ENCODE measurements at regions not wholly inside any gene's neighbourhood (a gene's known extent, or its start where the extent isn't known, plus 50 kb on each side); places are given as distances from the start of the nearest gene placed in this dataset.

DNA sequence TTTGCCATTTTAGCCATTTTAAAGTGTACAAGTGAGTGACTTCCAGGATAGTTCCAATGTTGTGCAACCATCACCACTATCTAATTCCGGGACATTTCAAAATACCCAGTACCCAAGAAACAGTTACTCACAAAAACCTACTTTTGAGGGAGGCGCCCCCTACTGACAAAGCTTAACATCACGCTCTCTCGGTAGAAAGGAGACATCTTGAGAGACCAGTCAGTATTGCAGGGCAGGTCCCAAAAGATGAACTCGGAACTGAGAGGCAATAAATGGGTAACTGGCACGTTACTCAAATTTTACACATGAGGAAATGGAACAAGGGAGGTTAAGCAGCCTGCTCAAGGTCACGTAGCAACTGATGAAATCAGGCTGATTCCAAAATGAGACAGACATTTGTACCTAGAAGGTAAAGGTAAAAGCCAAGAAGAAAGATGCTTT is 50.0 kb upstream of the POU2AF1 start:
- in situ Hi-C loops (cut with MboI) = loop anchor here (10.0 kb wide), 1 partner anchor 984 kb away; no protein-coding TSS in a partner anchor
- DNase-seq (ENCODE audit: low read depth, low spot score) = no peak
- TF ChIP-seq, protein P1, sequence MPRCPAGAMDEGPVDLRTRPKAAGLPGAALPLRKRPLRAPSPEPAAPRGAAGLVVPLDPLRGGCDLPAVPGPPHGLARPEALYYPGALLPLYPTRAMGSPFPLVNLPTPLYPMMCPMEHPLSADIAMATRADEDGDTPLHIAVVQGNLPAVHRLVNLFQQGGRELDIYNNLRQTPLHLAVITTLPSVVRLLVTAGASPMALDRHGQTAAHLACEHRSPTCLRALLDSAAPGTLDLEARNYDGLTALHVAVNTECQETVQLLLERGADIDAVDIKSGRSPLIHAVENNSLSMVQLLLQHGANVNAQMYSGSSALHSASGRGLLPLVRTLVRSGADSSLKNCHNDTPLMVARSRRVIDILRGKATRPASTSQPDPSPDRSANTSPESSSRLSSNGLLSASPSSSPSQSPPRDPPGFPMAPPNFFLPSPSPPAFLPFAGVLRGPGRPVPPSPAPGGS (IDR thresholded peaks at IDR 0.05; ENCODE audit: borderline replicate concordance, insufficient read depth, low read depth, low read length, poor library complexity, severe bottlenecking) = no peak
- TF ChIP-seq, protein P2, sequence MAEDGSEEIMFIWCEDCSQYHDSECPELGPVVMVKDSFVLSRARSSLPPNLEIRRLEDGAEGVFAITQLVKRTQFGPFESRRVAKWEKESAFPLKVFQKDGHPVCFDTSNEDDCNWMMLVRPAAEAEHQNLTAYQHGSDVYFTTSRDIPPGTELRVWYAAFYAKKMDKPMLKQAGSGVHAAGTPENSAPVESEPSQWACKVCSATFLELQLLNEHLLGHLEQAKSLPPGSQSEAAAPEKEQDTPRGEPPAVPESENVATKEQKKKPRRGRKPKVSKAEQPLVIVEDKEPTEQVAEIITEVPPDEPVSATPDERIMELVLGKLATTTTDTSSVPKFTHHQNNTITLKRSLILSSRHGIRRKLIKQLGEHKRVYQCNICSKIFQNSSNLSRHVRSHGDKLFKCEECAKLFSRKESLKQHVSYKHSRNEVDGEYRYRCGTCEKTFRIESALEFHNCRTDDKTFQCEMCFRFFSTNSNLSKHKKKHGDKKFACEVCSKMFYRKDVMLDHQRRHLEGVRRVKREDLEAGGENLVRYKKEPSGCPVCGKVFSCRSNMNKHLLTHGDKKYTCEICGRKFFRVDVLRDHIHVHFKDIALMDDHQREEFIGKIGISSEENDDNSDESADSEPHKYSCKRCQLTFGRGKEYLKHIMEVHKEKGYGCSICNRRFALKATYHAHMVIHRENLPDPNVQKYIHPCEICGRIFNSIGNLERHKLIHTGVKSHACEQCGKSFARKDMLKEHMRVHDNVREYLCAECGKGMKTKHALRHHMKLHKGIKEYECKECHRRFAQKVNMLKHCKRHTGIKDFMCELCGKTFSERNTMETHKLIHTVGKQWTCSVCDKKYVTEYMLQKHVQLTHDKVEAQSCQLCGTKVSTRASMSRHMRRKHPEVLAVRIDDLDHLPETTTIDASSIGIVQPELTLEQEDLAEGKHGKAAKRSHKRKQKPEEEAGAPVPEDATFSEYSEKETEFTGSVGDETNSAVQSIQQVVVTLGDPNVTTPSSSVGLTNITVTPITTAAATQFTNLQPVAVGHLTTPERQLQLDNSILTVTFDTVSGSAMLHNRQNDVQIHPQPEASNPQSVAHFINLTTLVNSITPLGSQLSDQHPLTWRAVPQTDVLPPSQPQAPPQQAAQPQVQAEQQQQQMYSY (CRISPR knock-in tag; IDR thresholded peaks at IDR 0.05) = no peak
- no peak for TF ChIP-seq NFYB (IDR thresholded peaks at IDR 0.05; ENCODE audit: insufficient read depth, low read depth, low read length)
- TF ChIP-seq ZNF207 (IDR thresholded peaks at IDR 0.05; ENCODE audit: borderline replicate concordance) = no peak
- no peak for TF ChIP-seq STAT1 (conservative IDR thresholded peaks at IDR 0.05)
- TF ChIP-seq IKZF2 (IDR thresholded peaks at IDR 0.05) = no peak
- TF ChIP-seq, protein P3, sequence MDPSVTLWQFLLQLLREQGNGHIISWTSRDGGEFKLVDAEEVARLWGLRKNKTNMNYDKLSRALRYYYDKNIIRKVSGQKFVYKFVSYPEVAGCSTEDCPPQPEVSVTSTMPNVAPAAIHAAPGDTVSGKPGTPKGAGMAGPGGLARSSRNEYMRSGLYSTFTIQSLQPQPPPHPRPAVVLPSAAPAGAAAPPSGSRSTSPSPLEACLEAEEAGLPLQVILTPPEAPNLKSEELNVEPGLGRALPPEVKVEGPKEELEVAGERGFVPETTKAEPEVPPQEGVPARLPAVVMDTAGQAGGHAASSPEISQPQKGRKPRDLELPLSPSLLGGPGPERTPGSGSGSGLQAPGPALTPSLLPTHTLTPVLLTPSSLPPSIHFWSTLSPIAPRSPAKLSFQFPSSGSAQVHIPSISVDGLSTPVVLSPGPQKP (IDR thresholded peaks at IDR 0.05; ENCODE audit: low read depth, low read length) = no peak
- no peak for TF ChIP-seq JUND (IDR thresholded peaks at IDR 0.05; ENCODE audit: low read depth, low read length)
- no peak for TF ChIP-seq MTA3 (IDR thresholded peaks at IDR 0.05; ENCODE audit: borderline replicate concordance, low read length)
- TF ChIP-seq, protein P4, sequence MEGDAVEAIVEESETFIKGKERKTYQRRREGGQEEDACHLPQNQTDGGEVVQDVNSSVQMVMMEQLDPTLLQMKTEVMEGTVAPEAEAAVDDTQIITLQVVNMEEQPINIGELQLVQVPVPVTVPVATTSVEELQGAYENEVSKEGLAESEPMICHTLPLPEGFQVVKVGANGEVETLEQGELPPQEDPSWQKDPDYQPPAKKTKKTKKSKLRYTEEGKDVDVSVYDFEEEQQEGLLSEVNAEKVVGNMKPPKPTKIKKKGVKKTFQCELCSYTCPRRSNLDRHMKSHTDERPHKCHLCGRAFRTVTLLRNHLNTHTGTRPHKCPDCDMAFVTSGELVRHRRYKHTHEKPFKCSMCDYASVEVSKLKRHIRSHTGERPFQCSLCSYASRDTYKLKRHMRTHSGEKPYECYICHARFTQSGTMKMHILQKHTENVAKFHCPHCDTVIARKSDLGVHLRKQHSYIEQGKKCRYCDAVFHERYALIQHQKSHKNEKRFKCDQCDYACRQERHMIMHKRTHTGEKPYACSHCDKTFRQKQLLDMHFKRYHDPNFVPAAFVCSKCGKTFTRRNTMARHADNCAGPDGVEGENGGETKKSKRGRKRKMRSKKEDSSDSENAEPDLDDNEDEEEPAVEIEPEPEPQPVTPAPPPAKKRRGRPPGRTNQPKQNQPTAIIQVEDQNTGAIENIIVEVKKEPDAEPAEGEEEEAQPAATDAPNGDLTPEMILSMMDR (IDR thresholded peaks at IDR 0.05 in 2 of 3, conservative IDR thresholded peaks at IDR 0.05 in 1 of 3; ENCODE audit: control insufficient read depth in 2 of 3, extremely low read depth in 1 of 3, insufficient read depth in 1 of 3, low read depth in 3 of 3, low read length in 3 of 3) = peak; percentile 82 to 96 (median 92)
- no peak for TF ChIP-seq SREBF1 (IDR thresholded peaks at IDR 0.05; ENCODE audit: low read length)
- no peak for TF ChIP-seq PML (IDR thresholded peaks at IDR 0.05; ENCODE audit: low read length)
- TF ChIP-seq TARDBP (IDR thresholded peaks at IDR 0.05; ENCODE audit: borderline replicate concordance) = no peak
- TF ChIP-seq LARP7 (IDR thresholded peaks at IDR 0.05) = no peak
- TF ChIP-seq BHLHE40 (IDR thresholded peaks at IDR 0.05; ENCODE audit: borderline replicate concordance in 1 of 2, low read depth in 2 of 2, low read length in 1 of 2) = peak; percentile 50 to 76; a peak in 2 of 4 replicates
- TF ChIP-seq NR2C2 (IDR thresholded peaks at IDR 0.05; ENCODE audit: borderline replicate concordance, control insufficient read depth, insufficient read length, low read depth) = no peak

More for the DNA sequence above, 50.0 kb upstream of the POU2AF1 start:
- Histone ChIP-seq H3K9me3 (replicated peaks; ENCODE audit: control insufficient read depth, insufficient read depth, low read length) (no peaks in the 10 kb centered on the region), H3K27me3 (replicated peaks in 1 of 2; ENCODE audit: control insufficient read depth in 2 of 2, insufficient read depth in 2 of 2, low read length in 1 of 2) (no peaks in the 10 kb centered on the region), H3K36me3 (ENCODE audit: control insufficient read depth in 2 of 2, insufficient read depth in 2 of 2, low read length in 1 of 2) (no peaks in the 10 kb centered on the region), H3K27ac (ENCODE audit: control insufficient read depth, insufficient read depth) (no peak overlapping the region), H2AFZ (ENCODE audit: control insufficient read depth, low read depth, low read length) (peak overlapping the region; percentile 68), H3K4me1 (ENCODE audit: control insufficient read depth, insufficient read depth, low read length) (peaks cover 6% of the 10 kb centered on the region; the same call in 1 of the 2 replicates), H3K4me2 (ENCODE audit: control insufficient read depth, insufficient read depth) (0 out of 2 replicates have a peak overlapping the region, but pooled peaks have one; percentile 3), H3K4me3 (no peak overlapping the region), H4K20me1 (ENCODE audit: control insufficient read depth, insufficient read depth) (no peaks in the 10 kb centered on the region), H3K9ac (ENCODE audit: control insufficient read depth, insufficient read depth, low read length) (no peak overlapping the region), H3K79me2 (ENCODE audit: control insufficient read depth, insufficient read depth, low read length) (no peaks in the 10 kb centered on the region)
- RAD21 ChIA-PET (ENCODE audit: unreplicated experiment) = interaction anchor here (1.1 to 19.6 kb wide), 9 partner anchors 8 to 147 kb away, joined by 3 to 322 read pairs (median 5); partner anchors contain the start of gene POU2AF1
- CTCF ChIA-PET = interaction anchor here (0.6 to 18.2 kb wide), 51 partner anchors 10 to 994 kb away, joined by 3 to 680 read pairs (median 4); partner anchors contain the start of gene POU2AF1
- FAIRE-seq = peak; percentile 95
- BruUV-seq (replicated peaks) = no TSS peak
- SMC1A ChIA-PET (ENCODE audit: uncharacterized antibody, unreplicated experiment) = interaction anchor here (0.6 to 29.3 kb wide), 20 partner anchors 10 to 419 kb away, joined by 3 to 972 read pairs (median 4); partner anchors contain the start of genes POU2AF1 and POU2AF3
- intact Hi-C loops (cut with micrococcal nuclease; ENCODE audit: unreplicated experiment) = loop anchor here (1.0 to 10.0 kb wide), 2 partner anchors 146 to 994 kb away; no protein-coding TSS in a partner anchor
- WGBS (ENCODE audit: insufficient coverage, insufficient replicate concordance, low lambda C conversion rate, missing lambda C conversion rate) = under 1% methylated on average over 7 of the region's 7 CpGs
- POLR2A ChIA-PET = interaction anchor here (0.6 to 3.5 kb wide), 4 partner anchors 11 to 266 kb away, joined by 3 to 13 read pairs (median 4); no protein-coding TSS in a partner anchor
- ATAC-seq = peak; percentile 98
